Renal cortical epithelial cell (primary cell): ENCODE measurements at regions not wholly inside any gene's neighbourhood (a gene's known extent, or its start where the extent isn't known, plus 50 kb on each side); places are given as distances from the start of the nearest gene placed in this dataset.
A peak's percentile ranks its signal among the peaks of the same experiment; 100 is the strongest.

Experiments used
- DNase-seq: peaks from one replicate; pipeline ENCODE4 v3.0.0-alpha.2; 2011; ENCODE audit warnings: low read depth

GRCh38 chr21:18460979-18461378, 57.4 kb upstream of the TMPRSS15 start:
- no peak for DNase-seq

- DNase-seq: no peak
Measured at GRCh38 chr21:18461743-18462142, 58.2 kb upstream of the TMPRSS15 start.

GRCh38 chr21:18467715-18468114, 64.1 kb upstream of the TMPRSS15 start:
- DNase-seq: no peak

- DNase-seq: no peak
Measured at GRCh38 chr21:18468790-18469189, 65.2 kb upstream of the TMPRSS15 start.

GRCh38 chr21:18476639-18477038, 73.1 kb upstream of the TMPRSS15 start:
- DNase-seq: no peak

- no peak for DNase-seq
Measured at GRCh38 chr21:18477043-18477442, 73.5 kb upstream of the TMPRSS15 start.

GRCh38 chr21:18478513-18478912, 74.9 kb upstream of the TMPRSS15 start:
- no peak for DNase-seq

- no peak for DNase-seq
Measured at GRCh38 chr21:18488252-18488651, 84.7 kb upstream of the TMPRSS15 start.

GRCh38 chr21:18493422-18493821, 89.8 kb upstream of the TMPRSS15 start:
- DNase-seq: peak; percentile 32

GRCh38 chr21:18495523-18495922, 91.9 kb upstream of the TMPRSS15 start:
- no peak for DNase-seq

GRCh38 chr21:18498431-18498830, 94.8 kb upstream of the TMPRSS15 start:
- no peak for DNase-seq

- DNase-seq: peak; percentile 2
Measured at GRCh38 chr21:18499761-18500376, 96.3 kb upstream of the TMPRSS15 start.

- DNase-seq: no peak
Measured at GRCh38 chr21:18518054-18518481, 114.5 kb upstream of the TMPRSS15 start.

- no peak for DNase-seq
Measured at GRCh38 chr21:18521204-18521603, 117.6 kb upstream of the TMPRSS15 start.

GRCh38 chr21:18522181-18522972, 118.8 kb upstream of the TMPRSS15 start:
- DNase-seq: no peak

- no peak for DNase-seq
Measured at GRCh38 chr21:18524097-18524880, 120.7 kb upstream of the TMPRSS15 start.

GRCh38 chr21:18529254-18529653, 125.7 kb upstream of the TMPRSS15 start:
- peak; percentile 1 for DNase-seq

- no peak for DNase-seq
Measured at GRCh38 chr21:18542081-18542480, 138.5 kb upstream of the TMPRSS15 start.

- DNase-seq: no peak
Measured at GRCh38 chr21:18545908-18546307, 142.3 kb upstream of the TMPRSS15 start.

- DNase-seq: no peak
Measured at GRCh38 chr21:18547347-18547746, 143.8 kb upstream of the TMPRSS15 start.

- DNase-seq: no peak
Measured at GRCh38 chr21:18548249-18548648, 144.7 kb upstream of the TMPRSS15 start.

- no peak for DNase-seq
Measured at GRCh38 chr21:18549214-18549905, 145.8 kb upstream of the TMPRSS15 start.
